SK-N-SH treated with all-trans-retinoic acid at 6 μM for 48 hours (cell line): ENCODE measurements at regions not wholly inside any gene's neighbourhood (a gene's known extent, or its start where the extent isn't known, plus 50 kb on each side); places are given as distances from the start of the nearest gene placed in this dataset.

ENCODE experiments used
- ATAC-seq: fragments of 200-7000 bp; cut with Tn5 transposase; 3 replicates; pipeline ENCODE4 v1.9.1; 2020; ENCODE audit warnings: mild to moderate bottlenecking, moderate library complexity
- BACH2 ChIP-seq: fragments of 250-450 bp; sonication (Bioruptor Pico); IDR thresholded peaks from 2 replicates; pipeline ENCODE4 v1.9.0; 2021; ENCODE audit warnings: mild to moderate bottlenecking, borderline replicate concordance
- CREB5 ChIP-seq: fragments of 250-450 bp; sonication (Bioruptor Pico); IDR thresholded peaks from 2 replicates; pipeline ENCODE4 v1.5.1; 2020; ENCODE audit warnings: low read depth, mild to moderate bottlenecking, moderate library complexity
- CSDC2 ChIP-seq: fragments of 250-450 bp; sonication (Bioruptor Pico); IDR thresholded peaks from 2 replicates; pipeline ENCODE4 v1.5.0; 2020; ENCODE audit warnings: mild to moderate bottlenecking, moderate library complexity
- ESRRG ChIP-seq: fragments of 250-450 bp; sonication (Bioruptor Pico); IDR thresholded peaks from 2 replicates; pipeline ENCODE4 v1.6.1; 2021; ENCODE audit warnings: mild to moderate bottlenecking
- GLIS3 ChIP-seq: fragments of 250-450 bp; sonication (Bioruptor Pico); IDR thresholded peaks from 2 replicates; pipeline ENCODE4 v1.5.0; 2020; ENCODE audit warnings: mild to moderate bottlenecking, moderate library complexity
- ISL1 ChIP-seq: fragments of 250-450 bp; sonication (Bioruptor Pico); IDR thresholded peaks from 2 replicates; pipeline ENCODE4 v2.1.2; 2022; ENCODE audit warnings: mild to moderate bottlenecking, moderate library complexity
- PATZ1 ChIP-seq: fragments of 250-450 bp; sonication (Bioruptor Pico); IDR thresholded peaks from 2 replicates; pipeline ENCODE4 v1.8.0; 2020; ENCODE audit warnings: mild to moderate bottlenecking, moderate library complexity, borderline replicate concordance
- POU6F1 ChIP-seq: fragments of 250-450 bp; sonication (Bioruptor Pico); IDR thresholded peaks from 2 replicates; pipeline ENCODE4 v1.8.0; 2021; ENCODE audit warnings: low read depth, mild to moderate bottlenecking, moderate library complexity, borderline replicate concordance
- RARB ChIP-seq: fragments of 250-450 bp; sonication (Bioruptor Pico); IDR thresholded peaks from 2 replicates; pipeline ENCODE4 v1.8.0; 2021; ENCODE audit warnings: mild to moderate bottlenecking, moderate library complexity
- SNAI2 ChIP-seq: fragments of 250-450 bp; sonication (Bioruptor Pico); IDR thresholded peaks from 2 replicates; pipeline ENCODE4 v1.5.0; 2020; ENCODE audit warnings: mild to moderate bottlenecking, moderate library complexity
- TCF4 ChIP-seq: fragments of 250-450 bp; sonication (Bioruptor Pico); IDR thresholded peaks from 2 replicates; pipeline ENCODE4 v1.8.0; 2021; ENCODE audit warnings: mild to moderate bottlenecking, moderate library complexity, borderline replicate concordance
- TOX ChIP-seq: fragments of 250-450 bp; sonication (Bioruptor Pico); IDR thresholded peaks from 2 replicates; pipeline ENCODE4 v1.8.0; 2021; ENCODE audit warnings: mild to moderate bottlenecking, moderate library complexity, borderline replicate concordance
- TSHZ2 ChIP-seq: fragments of 250-450 bp; sonication (Bioruptor Pico); IDR thresholded peaks from 2 replicates; pipeline ENCODE4 v1.5.0; 2020; ENCODE audit warnings: mild to moderate bottlenecking, moderate library complexity
- ZC3H10 ChIP-seq: fragments of 250-450 bp; sonication (Bioruptor Pico); IDR thresholded peaks from 2 replicates; pipeline ENCODE4 v1.5.1; 2021; ENCODE audit warnings: mild to moderate bottlenecking, moderate library complexity
- ZFP3 ChIP-seq: fragments of 250-450 bp; sonication (Bioruptor Pico); IDR thresholded peaks from 2 replicates; pipeline ENCODE4 v1.5.0; 2020; ENCODE audit warnings: mild to moderate bottlenecking, moderate library complexity
- ZFP30 ChIP-seq: fragments of 450-650 bp; formaldehyde crosslinking; IDR thresholded peaks from 2 replicates; pipeline ENCODE4 v1.5.0; 2022; ENCODE audit warnings: mild to moderate bottlenecking, moderate library complexity
- ZNF565 ChIP-seq: fragments of 450-650 bp; formaldehyde crosslinking; conservative IDR thresholded peaks from 2 replicates; pipeline ENCODE4 v1.5.0; 2020; ENCODE audit warnings: low read depth, mild to moderate bottlenecking, moderate library complexity
- ZNF8 ChIP-seq: fragments of 450-650 bp; formaldehyde crosslinking; IDR thresholded peaks from 2 replicates; pipeline ENCODE4 v1.5.0; 2020; ENCODE audit warnings: mild to moderate bottlenecking, moderate library complexity
- TF ChIP-seq, protein P1 (sequence below): fragments of 250-450 bp; sonication (Bioruptor Pico); IDR thresholded peaks from 2 replicates; pipeline ENCODE4 v1.5.1; 2021; ENCODE audit warnings: mild to moderate bottlenecking, moderate library complexity

- ATAC-seq: no peak
- TF ChIP-seq PATZ1 (no peak), CSDC2 (CRISPR knock-in tag) (no peak), ZNF565 (CRISPR knock-in tag) (no peak), TCF4 (CRISPR knock-in tag) (no peak), RARB (CRISPR knock-in tag) (no peak), GLIS3 (CRISPR knock-in tag) (no peak), ZNF8 (CRISPR knock-in tag) (no peak), ZFP30 (no peak), POU6F1 (CRISPR knock-in tag) (no peak), ISL1 (CRISPR knock-in tag) (no peak), BACH2 (CRISPR knock-in tag) (no peak), ESRRG (no peak), TOX (CRISPR knock-in tag) (no peak)
- TF ChIP-seq, protein P1, sequence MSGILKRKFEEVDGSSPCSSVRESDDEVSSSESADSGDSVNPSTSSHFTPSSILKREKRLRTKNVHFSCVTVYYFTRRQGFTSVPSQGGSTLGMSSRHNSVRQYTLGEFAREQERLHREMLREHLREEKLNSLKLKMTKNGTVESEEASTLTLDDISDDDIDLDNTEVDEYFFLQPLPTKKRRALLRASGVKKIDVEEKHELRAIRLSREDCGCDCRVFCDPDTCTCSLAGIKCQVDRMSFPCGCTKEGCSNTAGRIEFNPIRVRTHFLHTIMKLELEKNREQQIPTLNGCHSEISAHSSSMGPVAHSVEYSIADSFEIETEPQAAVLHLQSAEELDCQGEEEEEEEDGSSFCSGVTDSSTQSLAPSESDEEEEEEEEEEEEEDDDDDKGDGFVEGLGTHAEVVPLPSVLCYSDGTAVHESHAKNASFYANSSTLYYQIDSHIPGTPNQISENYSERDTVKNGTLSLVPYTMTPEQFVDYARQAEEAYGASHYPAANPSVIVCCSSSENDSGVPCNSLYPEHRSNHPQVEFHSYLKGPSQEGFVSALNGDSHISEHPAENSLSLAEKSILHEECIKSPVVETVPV: no peak
These were observed 333.4 kb downstream of the BCKDHB start for GRCh38 chr6:80439721-80440470.

DNA sequence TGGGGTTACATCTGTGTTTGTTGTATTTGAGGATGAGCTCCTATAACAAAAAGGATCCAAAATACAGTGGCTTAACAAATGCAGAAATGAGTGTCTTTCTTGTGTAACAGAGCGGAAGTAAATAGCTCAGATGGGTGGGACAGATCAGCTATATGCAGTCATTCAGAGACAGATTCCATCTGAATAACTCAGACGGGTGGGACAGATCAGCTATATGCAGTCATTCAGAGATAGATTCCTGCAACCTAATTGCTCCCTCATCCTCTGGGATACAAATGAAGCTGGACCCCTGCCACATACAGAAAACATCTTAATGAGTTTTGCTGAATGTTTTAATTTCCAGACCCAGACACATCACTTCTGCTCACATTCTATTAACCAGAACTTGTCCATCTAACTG, 332.3 kb downstream of the BCKDHB start:
- TF ChIP-seq, protein P1: no peak
- 0 out of 2 replicates have a peak, but pooled peaks have one; percentile 13 for TF ChIP-seq ISL1 (CRISPR knock-in tag)
- ATAC-seq: peak; percentile 90

DNA sequence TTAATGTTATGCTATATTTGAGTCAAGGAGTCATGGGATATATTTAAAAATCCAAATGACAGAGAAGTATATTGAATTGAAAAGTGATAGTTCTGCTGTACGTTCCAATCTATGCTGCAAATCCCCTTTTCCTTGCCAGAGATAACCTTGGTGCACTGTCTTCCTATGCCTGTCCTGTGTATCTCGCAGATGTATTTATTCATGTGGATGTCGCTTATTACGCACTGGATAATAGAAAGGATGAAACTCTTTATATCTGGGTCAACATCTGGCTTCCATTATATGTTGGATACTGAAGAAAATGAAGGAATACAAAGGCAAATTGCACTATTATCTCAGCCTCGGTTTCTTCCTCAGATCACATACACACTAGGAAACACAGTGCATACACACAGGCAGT, 331.3 kb downstream of the BCKDHB start:
- peak; percentile 21; the same call in 1 of the 3 replicates for ATAC-seq
- no peak for TF ChIP-seq ZNF565 (CRISPR knock-in tag)
- TF ChIP-seq ESRRG: no peak
- TF ChIP-seq SNAI2 (CRISPR knock-in tag): no peak
- no peak for TF ChIP-seq TSHZ2 (CRISPR knock-in tag)
- TF ChIP-seq ZC3H10: no peak
- no peak for TF ChIP-seq RARB (CRISPR knock-in tag)
- TF ChIP-seq ISL1 (CRISPR knock-in tag): no peak
- TF ChIP-seq BACH2 (CRISPR knock-in tag): no peak

DNA sequence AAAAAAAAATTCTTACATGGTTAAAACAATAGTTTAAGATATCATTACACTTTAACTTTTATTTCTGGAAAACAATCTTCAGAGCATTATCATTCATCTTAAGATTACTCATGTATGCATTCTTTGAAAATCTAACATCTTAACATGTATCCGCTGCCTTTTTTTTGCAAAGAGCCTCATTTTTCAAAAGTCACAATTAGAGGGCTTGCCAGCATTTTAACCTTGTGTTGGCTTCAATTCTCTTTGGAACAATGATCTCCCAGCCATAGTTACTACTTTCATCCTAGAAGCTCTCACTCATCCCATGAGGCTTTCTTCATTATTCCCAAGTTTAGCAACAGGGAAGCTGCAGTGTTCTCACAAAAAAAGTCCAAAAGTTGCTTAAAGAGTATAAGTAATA, 330.8 kb downstream of the BCKDHB start:
- peak; percentile 70 for ATAC-seq

More for the DNA sequence above, 330.8 kb downstream of the BCKDHB start:
- no peak for TF ChIP-seq TSHZ2 (CRISPR knock-in tag)
- TF ChIP-seq ZFP3 (CRISPR knock-in tag): no peak
- no peak for TF ChIP-seq CREB5
- peak; percentile 58 for TF ChIP-seq ISL1 (CRISPR knock-in tag)
